ENCODE measurements at regions not wholly inside any gene's neighbourhood (a gene's known extent, or its start where the extent isn't known, plus 50 kb on each side); places are given as distances from the start of the nearest gene placed in this dataset.

DNA sequence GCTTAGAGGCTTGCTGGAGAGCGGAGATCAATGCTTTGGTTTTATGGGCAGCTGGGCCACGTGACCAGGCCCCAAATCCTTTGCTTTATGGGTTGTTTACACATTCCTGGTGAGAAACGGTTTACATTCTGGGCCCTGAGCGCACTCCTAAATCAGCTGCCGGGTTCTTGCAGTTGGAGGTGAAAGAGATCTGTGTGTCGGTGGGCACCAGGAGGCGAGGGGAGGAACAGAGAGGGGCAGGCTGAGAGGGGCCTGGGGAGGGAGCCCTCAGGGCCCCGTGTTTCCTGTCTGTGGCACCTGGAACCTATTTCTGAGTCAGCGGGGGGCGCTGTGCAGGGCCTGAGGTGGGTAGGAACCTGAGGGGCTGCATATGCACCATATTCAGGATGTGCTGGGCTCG is 63.5 kb upstream of the HAND1 start:
- intact Hi-C loops (cut with micrococcal nuclease; ENCODE audit: unreplicated experiment) (no loop called here), in situ Hi-C loops (cut with HindIII; ENCODE audit: low pct_unique_long_range_greater_than_20kb, low sequenced_read_pairs) (no loop called here)
- no peak for ATAC-seq
- no peak for DNase-seq (ENCODE audit: low read depth, low spot score)
- Histone ChIP-seq H3K27me3 (ENCODE audit: control insufficient read depth, insufficient read depth, low read length) (peaks cover 2% of the 10 kb centered on the region; the same call in 1 of the 2 replicates), H3K4me1 (ENCODE audit: control insufficient read depth, insufficient read depth, low read length) (peaks cover 12% of the 10 kb centered on the region), H3K4me3 (ENCODE audit: low read depth in 2 of 2, low read length in 2 of 2) (no peak overlapping the region), H3K27ac (ENCODE audit: low read length) (no peak overlapping the region), H3K9me3 (ENCODE audit: control insufficient read depth, insufficient read depth, low read depth, low read length) (no peaks in the 10 kb centered on the region), H3K36me3 (ENCODE audit: control insufficient read depth, insufficient read depth, low read length) (no peaks in the 10 kb centered on the region)
- POLR2A ChIA-PET, result no interaction called here
- BruUV-seq (replicated peaks), result no TSS peak
- CTCF ChIA-PET, result no interaction called here
- TF ChIP-seq, protein P1, sequence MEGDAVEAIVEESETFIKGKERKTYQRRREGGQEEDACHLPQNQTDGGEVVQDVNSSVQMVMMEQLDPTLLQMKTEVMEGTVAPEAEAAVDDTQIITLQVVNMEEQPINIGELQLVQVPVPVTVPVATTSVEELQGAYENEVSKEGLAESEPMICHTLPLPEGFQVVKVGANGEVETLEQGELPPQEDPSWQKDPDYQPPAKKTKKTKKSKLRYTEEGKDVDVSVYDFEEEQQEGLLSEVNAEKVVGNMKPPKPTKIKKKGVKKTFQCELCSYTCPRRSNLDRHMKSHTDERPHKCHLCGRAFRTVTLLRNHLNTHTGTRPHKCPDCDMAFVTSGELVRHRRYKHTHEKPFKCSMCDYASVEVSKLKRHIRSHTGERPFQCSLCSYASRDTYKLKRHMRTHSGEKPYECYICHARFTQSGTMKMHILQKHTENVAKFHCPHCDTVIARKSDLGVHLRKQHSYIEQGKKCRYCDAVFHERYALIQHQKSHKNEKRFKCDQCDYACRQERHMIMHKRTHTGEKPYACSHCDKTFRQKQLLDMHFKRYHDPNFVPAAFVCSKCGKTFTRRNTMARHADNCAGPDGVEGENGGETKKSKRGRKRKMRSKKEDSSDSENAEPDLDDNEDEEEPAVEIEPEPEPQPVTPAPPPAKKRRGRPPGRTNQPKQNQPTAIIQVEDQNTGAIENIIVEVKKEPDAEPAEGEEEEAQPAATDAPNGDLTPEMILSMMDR (IDR thresholded peaks at IDR 0.05), result 0 out of 2 replicates have a peak, but pooled peaks have one; percentile 22
- TF ChIP-seq POLR2AphosphoS5 (IDR thresholded peaks at IDR 0.05; ENCODE audit: low read depth, low read length), result no peak

DNA sequence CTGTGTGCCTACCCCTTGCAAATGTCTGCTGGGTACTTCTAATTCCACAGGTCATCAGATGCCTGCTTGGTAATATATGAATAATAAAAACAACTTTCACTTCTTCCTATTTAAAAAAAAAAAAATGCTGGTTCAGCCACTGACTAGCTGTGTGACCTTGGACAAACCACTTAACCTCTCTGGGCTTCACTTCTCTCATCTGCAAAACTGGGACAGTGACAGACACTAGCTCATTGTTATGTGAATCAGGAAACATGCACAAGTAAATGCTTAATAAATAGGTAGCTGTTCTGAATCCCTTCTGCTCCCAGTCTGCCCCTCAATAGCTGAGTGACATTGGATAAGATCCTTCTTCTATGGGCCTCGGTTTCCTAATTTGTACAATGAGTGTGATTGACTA is 62.6 kb upstream of the HAND1 start:
- POLR2A ChIA-PET, result interaction anchor here (0.6 kb wide), 1 partner anchor 11 kb away, joined by 9 read pairs; no protein-coding TSS in a partner anchor
- H3K27me3 ChIP-seq (ENCODE audit: control insufficient read depth, insufficient read depth, low read length), result peaks cover 2% of the 10 kb centered on the region; the same call in 1 of the 2 replicates
- CTCF ChIA-PET, result no interaction called here
- no TSS peak for BruUV-seq (replicated peaks)
- H3K4me3 ChIP-seq (ENCODE audit: low read depth in 2 of 2, low read length in 2 of 2), result no peak overlapping the region
- intact Hi-C loops (cut with micrococcal nuclease; ENCODE audit: unreplicated experiment), result no loop called here
- ATAC-seq (no peak), DNase-seq (ENCODE audit: low read depth, low spot score) (no peak)
- H3K36me3 ChIP-seq (ENCODE audit: control insufficient read depth, insufficient read depth, low read length), result no peaks in the 10 kb centered on the region
- peaks cover 12% of the 10 kb centered on the region for H3K4me1 ChIP-seq (ENCODE audit: control insufficient read depth, insufficient read depth, low read length)
- no peak for TF ChIP-seq POLR2AphosphoS5 (IDR thresholded peaks at IDR 0.05; ENCODE audit: low read depth, low read length)
- TF ChIP-seq SIN3A (IDR thresholded peaks at IDR 0.05; ENCODE audit: borderline replicate concordance, insufficient read depth, low read depth, low read length), result no peak
- no peak for TF ChIP-seq TCF7L2 (IDR thresholded peaks at IDR 0.05; ENCODE audit: low read depth, low read length)
- TF ChIP-seq, protein P1 (IDR thresholded peaks at IDR 0.05), result no peak
- TF ChIP-seq, protein P2, sequence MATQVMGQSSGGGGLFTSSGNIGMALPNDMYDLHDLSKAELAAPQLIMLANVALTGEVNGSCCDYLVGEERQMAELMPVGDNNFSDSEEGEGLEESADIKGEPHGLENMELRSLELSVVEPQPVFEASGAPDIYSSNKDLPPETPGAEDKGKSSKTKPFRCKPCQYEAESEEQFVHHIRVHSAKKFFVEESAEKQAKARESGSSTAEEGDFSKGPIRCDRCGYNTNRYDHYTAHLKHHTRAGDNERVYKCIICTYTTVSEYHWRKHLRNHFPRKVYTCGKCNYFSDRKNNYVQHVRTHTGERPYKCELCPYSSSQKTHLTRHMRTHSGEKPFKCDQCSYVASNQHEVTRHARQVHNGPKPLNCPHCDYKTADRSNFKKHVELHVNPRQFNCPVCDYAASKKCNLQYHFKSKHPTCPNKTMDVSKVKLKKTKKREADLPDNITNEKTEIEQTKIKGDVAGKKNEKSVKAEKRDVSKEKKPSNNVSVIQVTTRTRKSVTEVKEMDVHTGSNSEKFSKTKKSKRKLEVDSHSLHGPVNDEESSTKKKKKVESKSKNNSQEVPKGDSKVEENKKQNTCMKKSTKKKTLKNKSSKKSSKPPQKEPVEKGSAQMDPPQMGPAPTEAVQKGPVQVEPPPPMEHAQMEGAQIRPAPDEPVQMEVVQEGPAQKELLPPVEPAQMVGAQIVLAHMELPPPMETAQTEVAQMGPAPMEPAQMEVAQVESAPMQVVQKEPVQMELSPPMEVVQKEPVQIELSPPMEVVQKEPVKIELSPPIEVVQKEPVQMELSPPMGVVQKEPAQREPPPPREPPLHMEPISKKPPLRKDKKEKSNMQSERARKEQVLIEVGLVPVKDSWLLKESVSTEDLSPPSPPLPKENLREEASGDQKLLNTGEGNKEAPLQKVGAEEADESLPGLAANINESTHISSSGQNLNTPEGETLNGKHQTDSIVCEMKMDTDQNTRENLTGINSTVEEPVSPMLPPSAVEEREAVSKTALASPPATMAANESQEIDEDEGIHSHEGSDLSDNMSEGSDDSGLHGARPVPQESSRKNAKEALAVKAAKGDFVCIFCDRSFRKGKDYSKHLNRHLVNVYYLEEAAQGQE (IDR thresholded peaks at IDR 0.05; ENCODE audit: insufficient read depth in 1 of 2, low read depth in 2 of 2, low read length in 1 of 2), result no peak
- in situ Hi-C loops (cut with HindIII; ENCODE audit: low pct_unique_long_range_greater_than_20kb, low sequenced_read_pairs), result no loop called here
- no peak overlapping the region for H3K27ac ChIP-seq (ENCODE audit: low read length)
- H3K9me3 ChIP-seq (ENCODE audit: control insufficient read depth, insufficient read depth, low read depth, low read length), result no peaks in the 10 kb centered on the region
